ENCODE measurements at regions not wholly inside any gene's neighbourhood (a gene's known extent, or its start where the extent isn't known, plus 50 kb on each side); places are given as distances from the start of the nearest gene placed in this dataset.

GRCh38 chr17:34710226-34710625 lies 130.8 kb downstream of the TMEM132E start:
- Histone ChIP-seq H3K23me2 (ENCODE audit: insufficient read length, low read depth, low read length, poor library complexity, severe bottlenecking) (no peaks in the 10 kb centered on the region), H2BK20ac (ENCODE audit: low read depth, low read length, poor library complexity, severe bottlenecking) (no peak overlapping the region), H2AK5ac (ENCODE audit: insufficient read length, low read length) (no peak overlapping the region), H4K8ac (replicated peaks; ENCODE audit: insufficient read length, low read depth, low read length) (no peak overlapping the region), H3K9ac (ENCODE audit: extremely low read depth, insufficient read length, low read length) (no peak overlapping the region), H3K27ac (ENCODE audit: insufficient read length, low read depth, low read length) (no peak overlapping the region), H2BK12ac (ENCODE audit: insufficient read length, low read depth, low read length) (no peak overlapping the region), H2BK15ac (ENCODE audit: low read depth, low read length) (no peak overlapping the region), H3K4me2 (ENCODE audit: insufficient read depth, insufficient read length, low read length) (no peak overlapping the region), H2BK5ac (ENCODE audit: insufficient read length, low read length) (no peak overlapping the region), H3K4ac (ENCODE audit: low read depth, low read length) (no peak overlapping the region), H4K20me1 (ENCODE audit: control insufficient read depth, insufficient read depth, insufficient read length) (no peaks in the 10 kb centered on the region), H3K79me1 (ENCODE audit: insufficient read depth, low read depth, low read length, poor library complexity, severe bottlenecking) (no peaks in the 10 kb centered on the region), H3K56ac (ENCODE audit: insufficient read length, low read depth, low read length) (no peak overlapping the region), H3K18ac (ENCODE audit: insufficient read length, low read depth, low read length) (no peak overlapping the region), H2BK120ac (ENCODE audit: low read depth, low read length, poor library complexity, severe bottlenecking) (no peak overlapping the region), H3K23ac (ENCODE audit: insufficient read length, low read depth, low read length) (no peak overlapping the region), H2AFZ (ENCODE audit: low read length) (no peak overlapping the region), H4K5ac (ENCODE audit: insufficient read length, low read depth, low read length) (no peak overlapping the region), H3K4me1 (ENCODE audit: insufficient read depth, low read length) (no peaks in the 10 kb centered on the region; the same call in 1 of the 2 replicates), H3K27me3 (ENCODE audit: insufficient read depth, low read length) (no peaks in the 10 kb centered on the region; the same call in 1 of the 2 replicates), H3K9me3 (ENCODE audit: control insufficient read depth, low read depth, low read length) (no peaks in the 10 kb centered on the region), H3K79me2 (ENCODE audit: insufficient read depth, low read length) (no peaks in the 10 kb centered on the region), H3T11ph (ENCODE audit: low read length) (no peak overlapping the region), H4K91ac (ENCODE audit: insufficient read length, low read depth, low read length) (no peak overlapping the region), H3K14ac (ENCODE audit: insufficient read depth, low read length) (no peak overlapping the region)
- no CpG with 5 or more reads among the region's 3 CpGs for WGBS (ENCODE audit: extremely low coverage, insufficient read length, low lambda C conversion rate)
- DNase-seq = peak; percentile 10
- peaks cover 38% of the 10 kb centered on the region for H3K27me3 Mint-ChIP-seq (ENCODE audit: low read depth)
- no peak overlapping the region for H3K27ac Mint-ChIP-seq
- H3K4me3 Mint-ChIP-seq = no peak overlapping the region
- H3K36me3 Mint-ChIP-seq (ENCODE audit: insufficient read depth in 1 of 3, low read depth in 3 of 3) = no peaks in the 10 kb centered on the region; a peak in 1 of 7 replicates
- H3K4me1 Mint-ChIP-seq = no peaks in the 10 kb centered on the region
- H3K9me3 Mint-ChIP-seq = peaks cover 2 to 3% of the 10 kb centered on the region in 2 experiments; a peak in 4 of 5 replicates
- no peak for TF ChIP-seq CTCF (conservative IDR thresholded peaks at IDR 0.05)

Data from H9 (cell line).